Bronchial epithelial cell (primary cell): ENCODE measurements at regions not wholly inside any gene's neighbourhood (a gene's known extent, or its start where the extent isn't known, plus 50 kb on each side); places are given as distances from the start of the nearest gene placed in this dataset.

Source experiments
- DNase-seq: peaks from one replicate; pipeline ENCODE4 v3.0.0-alpha.2; 2010; ENCODE audit warnings: low read depth
- FAIRE-seq: peaks from 2 replicates; lab custom pipeline; 2011; peaks lifted over from hg19 to GRCh38; lab: Jason Lieb, UNC
- H3K27me3 ChIP-seq: 2 replicates; pipeline ENCODE4 v1.5.1; 2011; ENCODE audit warnings: low read length; ENCODE audit not compliant: control insufficient read depth, insufficient read depth
- H3K36me3 ChIP-seq: 2 replicates; pipeline ENCODE4 v1.5.1; 2011; ENCODE audit warnings: low read length; ENCODE audit not compliant: control insufficient read depth, insufficient read depth
- H3K4me3 ChIP-seq: 2 replicates; pipeline ENCODE4 v1.5.1; 2011; ENCODE audit warnings: mild to moderate bottlenecking, low read depth, low read length, control low read depth
- CTCF ChIP-seq: IDR thresholded peaks from 2 replicates; pipeline ENCODE4 v1.5.1; 2011; ENCODE audit warnings: mild to moderate bottlenecking, moderate library complexity, low read length, control low read depth, inconsistent platforms; ENCODE audit not compliant: insufficient read depth, severe bottlenecking

GRCh38 chr14:54285030-54285429, 111.8 kb upstream of the CDKN3 start:
- DNase-seq (no peak), FAIRE-seq (no peak)
- H3K4me3 ChIP-seq = no peak overlapping the region
- no peak for TF ChIP-seq CTCF
- H3K36me3 ChIP-seq = no peaks in the 10 kb centered on the region
- no peaks in the 10 kb centered on the region for H3K27me3 ChIP-seq

- no peaks in the 10 kb centered on the region for H3K36me3 ChIP-seq
- peak; percentile 5 for DNase-seq
- no peak for TF ChIP-seq CTCF
- no peak overlapping the region for H3K4me3 ChIP-seq
- H3K27me3 ChIP-seq = no peaks in the 10 kb centered on the region
- FAIRE-seq = no peak
These were observed 105.2 kb upstream of the CDKN3 start for GRCh38 chr14:54291491-54292191.

GRCh38 chr14:54294802-54295201, 102.0 kb upstream of the CDKN3 start:
- DNase-seq = no peak
- no peak overlapping the region for H3K4me3 ChIP-seq
- H3K36me3 ChIP-seq = no peaks in the 10 kb centered on the region
- TF ChIP-seq CTCF = no peak
- H3K27me3 ChIP-seq = no peaks in the 10 kb centered on the region
- no peak for FAIRE-seq

- FAIRE-seq (no peak), DNase-seq (no peak)
- Histone ChIP-seq H3K27me3 (no peaks in the 10 kb centered on the region), H3K36me3 (no peaks in the 10 kb centered on the region), H3K4me3 (no peak overlapping the region)
- TF ChIP-seq CTCF = no peak
These were observed 97.1 kb upstream of the CDKN3 start for GRCh38 chr14:54299410-54300363.

GRCh38 chr14:54300881-54301280, 95.9 kb upstream of the CDKN3 start:
- no peak for TF ChIP-seq CTCF
- DNase-seq (no peak), FAIRE-seq (no peak)
- Histone ChIP-seq H3K27me3 (no peaks in the 10 kb centered on the region), H3K4me3 (no peak overlapping the region), H3K36me3 (no peaks in the 10 kb centered on the region)
